ENCODE measurements at regions not wholly inside any gene's neighbourhood (a gene's known extent, or its start where the extent isn't known, plus 50 kb on each side); places are given as distances from the start of the nearest gene placed in this dataset.

DNA sequence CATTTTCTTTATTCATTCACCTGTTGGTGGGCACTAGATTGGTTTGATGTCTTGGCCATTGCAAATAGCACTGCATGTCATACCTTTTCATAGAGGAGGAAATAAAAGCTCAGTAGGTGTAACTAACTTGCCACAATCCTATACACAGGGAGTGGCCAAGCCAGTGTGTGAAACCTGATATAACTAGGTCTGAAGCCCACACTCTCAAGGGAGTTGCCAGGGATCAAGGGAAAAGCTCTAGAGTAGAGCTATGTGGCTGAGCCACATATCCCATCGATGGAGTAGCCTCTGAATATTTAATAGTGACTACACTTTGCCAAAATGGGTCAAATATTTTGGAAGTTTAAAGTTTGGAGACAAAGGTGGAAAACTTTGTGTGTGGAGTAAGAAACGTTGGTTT lies 66.1 kb upstream of the TSHZ3 start:
- dilution Hi-C loops (cut with MboI; ENCODE audit: extremely low pct_ligation_motif_present, low sequenced_read_pairs) = no loop called here
- no peak for DNase-seq (ENCODE audit: low read depth, low spot score)
- Histone ChIP-seq H3K4me2 (ENCODE audit: control insufficient read depth, extremely low read depth, insufficient read depth, low read depth, low read length) (no peak overlapping the region), H3K4me1 (ENCODE audit: control insufficient read depth, extremely low read depth, insufficient read depth, low read length) (peaks cover 4% of the 10 kb centered on the region), H3K79me2 (ENCODE audit: control insufficient read depth, insufficient read depth, low read length) (no peaks in the 10 kb centered on the region), H3K9me3 (ENCODE audit: control insufficient read depth, low read depth, low read length) (no peaks in the 10 kb centered on the region), H2AFZ (ENCODE audit: control insufficient read depth, low read length) (no peak overlapping the region), H3K9ac (ENCODE audit: control insufficient read depth, extremely low read depth, insufficient read depth, low read length) (no peak overlapping the region), H3K36me3 (ENCODE audit: control insufficient read depth in 2 of 2, extremely low read depth in 1 of 2, insufficient read depth in 2 of 2, low read length in 2 of 2) (no peaks in the 10 kb centered on the region), H3K27ac (ENCODE audit: control insufficient read depth, insufficient read depth, low read length) (no peak overlapping the region), H3K9me1 (ENCODE audit: control insufficient read depth, extremely low read depth, insufficient read depth, low read length) (no peaks in the 10 kb centered on the region), H3K27me3 (ENCODE audit: control insufficient read depth, extremely low read depth, insufficient read depth, low read length) (no peaks in the 10 kb centered on the region), H4K20me1 (ENCODE audit: control insufficient read depth, extremely low read depth, insufficient read depth, low read length) (no peaks in the 10 kb centered on the region), H3K4me3 (ENCODE audit: control insufficient read depth in 2 of 3, extremely low read depth in 1 of 3, insufficient read depth in 2 of 3, low read depth in 1 of 3, low read length in 3 of 3) (no peak overlapping the region)
- TF ChIP-seq, protein P1, sequence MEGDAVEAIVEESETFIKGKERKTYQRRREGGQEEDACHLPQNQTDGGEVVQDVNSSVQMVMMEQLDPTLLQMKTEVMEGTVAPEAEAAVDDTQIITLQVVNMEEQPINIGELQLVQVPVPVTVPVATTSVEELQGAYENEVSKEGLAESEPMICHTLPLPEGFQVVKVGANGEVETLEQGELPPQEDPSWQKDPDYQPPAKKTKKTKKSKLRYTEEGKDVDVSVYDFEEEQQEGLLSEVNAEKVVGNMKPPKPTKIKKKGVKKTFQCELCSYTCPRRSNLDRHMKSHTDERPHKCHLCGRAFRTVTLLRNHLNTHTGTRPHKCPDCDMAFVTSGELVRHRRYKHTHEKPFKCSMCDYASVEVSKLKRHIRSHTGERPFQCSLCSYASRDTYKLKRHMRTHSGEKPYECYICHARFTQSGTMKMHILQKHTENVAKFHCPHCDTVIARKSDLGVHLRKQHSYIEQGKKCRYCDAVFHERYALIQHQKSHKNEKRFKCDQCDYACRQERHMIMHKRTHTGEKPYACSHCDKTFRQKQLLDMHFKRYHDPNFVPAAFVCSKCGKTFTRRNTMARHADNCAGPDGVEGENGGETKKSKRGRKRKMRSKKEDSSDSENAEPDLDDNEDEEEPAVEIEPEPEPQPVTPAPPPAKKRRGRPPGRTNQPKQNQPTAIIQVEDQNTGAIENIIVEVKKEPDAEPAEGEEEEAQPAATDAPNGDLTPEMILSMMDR (optimal IDR thresholded peaks at IDR 0.05 in 1 of 3, IDR thresholded peaks at IDR 0.05 in 1 of 3, conservative IDR thresholded peaks at IDR 0.05 in 1 of 3; ENCODE audit: extremely low read depth in 1 of 3, insufficient read depth in 2 of 3, low read length in 3 of 3) = no peak
- no peak for TF ChIP-seq EZH2 (IDR thresholded peaks at IDR 0.05; ENCODE audit: low read length)
- no peak for FAIRE-seq

GRCh38 chr19:31416548-31416947 lies 67.3 kb upstream of the TSHZ3 start:
- dilution Hi-C loops (cut with MboI; ENCODE audit: extremely low pct_ligation_motif_present, low sequenced_read_pairs) = no loop called here
- no peak overlapping the region for H3K4me2 ChIP-seq (ENCODE audit: control insufficient read depth, extremely low read depth, insufficient read depth, low read depth, low read length)
- no peaks in the 10 kb centered on the region for H3K27me3 ChIP-seq (ENCODE audit: control insufficient read depth, extremely low read depth, insufficient read depth, low read length)
- H3K79me2 ChIP-seq (ENCODE audit: control insufficient read depth, insufficient read depth, low read length) = no peaks in the 10 kb centered on the region
- no peaks in the 10 kb centered on the region for H4K20me1 ChIP-seq (ENCODE audit: control insufficient read depth, extremely low read depth, insufficient read depth, low read length)
- TF ChIP-seq, protein P1 (optimal IDR thresholded peaks at IDR 0.05 in 1 of 3, IDR thresholded peaks at IDR 0.05 in 1 of 3, conservative IDR thresholded peaks at IDR 0.05 in 1 of 3; ENCODE audit: extremely low read depth in 1 of 3, insufficient read depth in 2 of 3, low read length in 3 of 3) = no peak
- TF ChIP-seq EZH2 (IDR thresholded peaks at IDR 0.05; ENCODE audit: low read length) = no peak
- H3K9me1 ChIP-seq (ENCODE audit: control insufficient read depth, extremely low read depth, insufficient read depth, low read length) = no peaks in the 10 kb centered on the region
- H3K4me1 ChIP-seq (ENCODE audit: control insufficient read depth, extremely low read depth, insufficient read depth, low read length) = peaks cover 4% of the 10 kb centered on the region
- no peaks in the 10 kb centered on the region for H3K36me3 ChIP-seq (ENCODE audit: control insufficient read depth in 2 of 2, extremely low read depth in 1 of 2, insufficient read depth in 2 of 2, low read length in 2 of 2)
- H2AFZ ChIP-seq (ENCODE audit: control insufficient read depth, low read length) = no peak overlapping the region
- no peak overlapping the region for H3K9ac ChIP-seq (ENCODE audit: control insufficient read depth, extremely low read depth, insufficient read depth, low read length)
- no peak overlapping the region for H3K27ac ChIP-seq (ENCODE audit: control insufficient read depth, insufficient read depth, low read length)
- DNase-seq (ENCODE audit: low read depth, low spot score) (no peak), FAIRE-seq (no peak)
- no peaks in the 10 kb centered on the region for H3K9me3 ChIP-seq (ENCODE audit: control insufficient read depth, low read depth, low read length)
- no peak overlapping the region for H3K4me3 ChIP-seq (ENCODE audit: control insufficient read depth in 2 of 3, extremely low read depth in 1 of 3, insufficient read depth in 2 of 3, low read depth in 1 of 3, low read length in 3 of 3)

Measured in keratinocyte (primary cell).